IMR-90 (cell line): ENCODE measurements at regions not wholly inside any gene's neighbourhood (a gene's known extent, or its start where the extent isn't known, plus 50 kb on each side); places are given as distances from the start of the nearest gene placed in this dataset.

ENCODE experiments used
- BHLHE40 ChIP-seq: fragments of 150-350 bp; IDR thresholded peaks from 2 replicates; pipeline ENCODE4 v1.6.1; 2016; ENCODE audit warnings: mild to moderate bottlenecking, low read depth, low read length
- CEBPB ChIP-seq: IDR thresholded peaks from 2 replicates; pipeline ENCODE4 v1.6.1; 2012; ENCODE audit warnings: low read depth, low read length, improper control_type of control experiment
- CTCF ChIP-seq: conservative IDR thresholded peaks from 2 replicates; pipeline ENCODE4 v1.5.1; 2012; ENCODE audit warnings: mild to moderate bottlenecking, low read depth, low read length, improper control_type of control experiment
- MAZ ChIP-seq: IDR thresholded peaks from 2 replicates; pipeline ENCODE4 v1.6.1; 2012; ENCODE audit warnings: low read depth, mild to moderate bottlenecking, low read length, improper control_type of control experiment, moderate library complexity, borderline replicate concordance
- NFE2L2 ChIP-seq: fragments of 150-350 bp; IDR thresholded peaks from 2 replicates; pipeline ENCODE4 v1.6.1; 2016; ENCODE audit warnings: low read depth, mild to moderate bottlenecking, low read length
- RAD21 ChIP-seq: IDR thresholded peaks from 2 replicates; pipeline ENCODE4 v1.6.1; 2012; ENCODE audit warnings: low read length, improper control_type of control experiment

GRCh38 chr15:22263738-22264137, 183.4 kb downstream of the OR4M2 start:
- TF ChIP-seq CTCF: no peak
- TF ChIP-seq BHLHE40: no peak
- no peak for TF ChIP-seq RAD21
- no peak for TF ChIP-seq NFE2L2
- TF ChIP-seq CEBPB: no peak
- no peak for TF ChIP-seq MAZ
